ENCODE measurements at regions not wholly inside any gene's neighbourhood (a gene's known extent, or its start where the extent isn't known, plus 50 kb on each side); places are given as distances from the start of the nearest gene placed in this dataset.
"Not testable (repeated sequence)": the region's sequence is repeated elsewhere in the genome, so short reads cannot be mapped to it uniquely, and the experiment has no call there.

- H3K27me3 ChIP-seq (replicated peaks; ENCODE audit: insufficient read depth), result no peaks in the 10 kb centered on the region
- no peaks in the 10 kb centered on the region for H3K9me2 ChIP-seq (ENCODE audit: insufficient read depth)
- no peak overlapping the region for H3K4me2 ChIP-seq (ENCODE audit: unreplicated experiment)
- no peaks in the 10 kb centered on the region for H3K4me1 ChIP-seq (ENCODE audit: insufficient read depth)
- no peak for DNase-seq
- H3K36me3 ChIP-seq (ENCODE audit: low read depth), result no peaks in the 10 kb centered on the region
- H3F3A ChIP-seq (ENCODE audit: insufficient read depth), result no peaks in the 10 kb centered on the region
- no peak overlapping the region for H3K27ac ChIP-seq
- H3K4me3 ChIP-seq, result no peak overlapping the region
- no peaks in the 10 kb centered on the region for H3K79me2 ChIP-seq (ENCODE audit: insufficient read depth)
- H3K9ac ChIP-seq, result no peak overlapping the region
- no peaks in the 10 kb centered on the region for H3K9me3 ChIP-seq (ENCODE audit: low read depth)
- no peak overlapping the region for H2AFZ ChIP-seq
- TF ChIP-seq EZH2phosphoT487 (IDR thresholded peaks at IDR 0.05; ENCODE audit: insufficient read depth, low read depth), result no peak
- TF ChIP-seq EZH2 (IDR thresholded peaks at IDR 0.05; ENCODE audit: insufficient read depth, poor library complexity, severe bottlenecking), result no peak
- in situ Hi-C loops (cut with MboI), result no loop called here
- no peaks in the 10 kb centered on the region for H4K20me1 ChIP-seq (ENCODE audit: insufficient read depth)
- WGBS, 2 experiments (ENCODE audit: low coverage in 1 of 2, low lambda C conversion rate in 2 of 2, missing lambda C conversion rate in 2 of 2), result 12 to 19% methylated on average over 3 of the region's 3 CpGs
Observed at GRCh38 chr7:155935005-155935557, 122.8 kb upstream of the SHH start.

DNA sequence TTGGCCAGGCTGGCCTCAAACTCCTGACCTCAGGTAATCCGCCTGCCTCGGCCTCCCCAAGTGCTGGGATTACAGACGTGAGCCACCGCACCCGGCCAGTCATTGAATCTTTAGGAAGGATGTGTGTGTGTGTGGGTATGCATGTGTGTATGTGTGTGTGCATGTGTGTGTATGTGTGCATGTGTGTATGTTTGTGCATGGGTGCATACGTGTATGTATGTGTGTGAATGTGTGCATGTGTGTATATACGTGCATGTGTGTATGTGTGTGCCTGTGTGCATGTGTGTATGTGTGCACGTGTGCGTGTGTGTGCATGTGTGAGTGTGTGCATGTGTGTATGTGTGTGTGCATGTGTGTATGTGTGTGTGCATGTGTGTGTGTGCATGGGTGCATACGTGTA, 120.1 kb upstream of the SHH start:
- H2AFZ ChIP-seq; H3K4me3 ChIP-seq; H3K4me1 ChIP-seq (ENCODE audit: insufficient read depth); H4K20me1 ChIP-seq (ENCODE audit: insufficient read depth); H3K27ac ChIP-seq; DNase-seq; H3K9me3 ChIP-seq (ENCODE audit: low read depth); H3K4me2 ChIP-seq (ENCODE audit: unreplicated experiment); in situ Hi-C loops (cut with MboI); H3K9me2 ChIP-seq (ENCODE audit: insufficient read depth); H3F3A ChIP-seq (ENCODE audit: insufficient read depth); H3K36me3 ChIP-seq (ENCODE audit: low read depth); H3K9ac ChIP-seq; H3K79me2 ChIP-seq (ENCODE audit: insufficient read depth); H3K27me3 ChIP-seq (replicated peaks; ENCODE audit: insufficient read depth): not testable (repeated sequence)
- 63 to 70% methylated on average over 7 to 9 of the region's 10 CpGs for WGBS, 2 experiments (ENCODE audit: low coverage in 1 of 2, low lambda C conversion rate in 2 of 2, missing lambda C conversion rate in 2 of 2)

GRCh38 chr7:155931396-155932085, 119.3 kb upstream of the SHH start:
- no peak overlapping the region for H3K27ac ChIP-seq
- no peaks in the 10 kb centered on the region for H4K20me1 ChIP-seq (ENCODE audit: insufficient read depth)
- H3F3A ChIP-seq (ENCODE audit: insufficient read depth), result no peaks in the 10 kb centered on the region
- H3K36me3 ChIP-seq (ENCODE audit: low read depth), result no peaks in the 10 kb centered on the region
- in situ Hi-C loops (cut with MboI), result no loop called here
- no peak overlapping the region for H3K4me2 ChIP-seq (ENCODE audit: unreplicated experiment)
- no peak for TF ChIP-seq EZH2 (IDR thresholded peaks at IDR 0.05; ENCODE audit: insufficient read depth, poor library complexity, severe bottlenecking)
- TF ChIP-seq EZH2phosphoT487 (IDR thresholded peaks at IDR 0.05; ENCODE audit: insufficient read depth, low read depth), result no peak
- H3K4me3 ChIP-seq, result no peak overlapping the region
- no peaks in the 10 kb centered on the region for H3K9me3 ChIP-seq (ENCODE audit: low read depth)
- H2AFZ ChIP-seq, result no peak overlapping the region
- H3K9ac ChIP-seq, result no peak overlapping the region
- no peak for DNase-seq
- 41 to 46% methylated on average over 24 of the region's 24 CpGs for WGBS, 2 experiments (ENCODE audit: low coverage in 1 of 2, low lambda C conversion rate in 2 of 2, missing lambda C conversion rate in 2 of 2)
- no peaks in the 10 kb centered on the region for H3K79me2 ChIP-seq (ENCODE audit: insufficient read depth)
- no peaks in the 10 kb centered on the region for H3K9me2 ChIP-seq (ENCODE audit: insufficient read depth)
- H3K27me3 ChIP-seq (replicated peaks; ENCODE audit: insufficient read depth), result no peaks in the 10 kb centered on the region
- no peaks in the 10 kb centered on the region for H3K4me1 ChIP-seq (ENCODE audit: insufficient read depth)

- TF ChIP-seq EZH2 (IDR thresholded peaks at IDR 0.05; ENCODE audit: insufficient read depth, poor library complexity, severe bottlenecking) (no peak), EZH2phosphoT487 (IDR thresholded peaks at IDR 0.05; ENCODE audit: insufficient read depth, low read depth) (no peak)
- in situ Hi-C loops (cut with MboI), result no loop called here
Observed at GRCh38 chr7:155930527-155930926, 118.3 kb upstream of the SHH start.

More at GRCh38 chr7:155930527-155930926, 118.3 kb upstream of the SHH start:
- Histone ChIP-seq H2AFZ (no peak overlapping the region), H4K20me1 (ENCODE audit: insufficient read depth) (no peaks in the 10 kb centered on the region), H3K9me3 (ENCODE audit: low read depth) (no peaks in the 10 kb centered on the region), H3K27me3 (replicated peaks; ENCODE audit: insufficient read depth) (no peaks in the 10 kb centered on the region), H3K79me2 (ENCODE audit: insufficient read depth) (no peaks in the 10 kb centered on the region), H3K4me1 (ENCODE audit: insufficient read depth) (no peaks in the 10 kb centered on the region), H3K9ac (no peak overlapping the region), H3K27ac (no peak overlapping the region), H3K36me3 (ENCODE audit: low read depth) (no peaks in the 10 kb centered on the region), H3K4me2 (ENCODE audit: unreplicated experiment) (no peak overlapping the region), H3K9me2 (ENCODE audit: insufficient read depth) (no peaks in the 10 kb centered on the region), H3F3A (ENCODE audit: insufficient read depth) (no peaks in the 10 kb centered on the region), H3K4me3 (no peak overlapping the region)
- 0% methylated on average over 1 of the region's 1 CpG for WGBS, 2 experiments (ENCODE audit: low coverage in 1 of 2, low lambda C conversion rate in 2 of 2, missing lambda C conversion rate in 2 of 2)
- DNase-seq, result no peak

Measured in GM23248 (cell line).